Skeletal muscle tissue (tissue), 3 donors: ENCODE measurements at regions not wholly inside any gene's neighbourhood (a gene's known extent, or its start where the extent isn't known, plus 50 kb on each side); places are given as distances from the start of the nearest gene placed in this dataset.

Source experiments
- H3K27ac ChIP-seq: one replicate; pipeline ENCODE4 v1.7.0; 2013; ENCODE audit warnings: mild to moderate bottlenecking, low read depth, low read length, inconsistent platforms
- H3K27me3 ChIP-seq, 3 donors: one replicate each; pipeline ENCODE4 v1.7.0; 2013; ENCODE audit warnings: low read length in 3 of 3; ENCODE audit not compliant: control insufficient read depth in 3 of 3, insufficient read depth in 3 of 3
- H3K36me3 ChIP-seq, 3 donors: one replicate each; pipeline ENCODE4 v1.7.0; 2013; ENCODE audit warnings: low read length in 3 of 3; ENCODE audit not compliant: control insufficient read depth in 3 of 3, insufficient read depth in 3 of 3
- H3K4me1 ChIP-seq, 3 donors: one replicate each; pipeline ENCODE4 v1.7.0; 2013; ENCODE audit warnings: low read length in 3 of 3, mild to moderate bottlenecking in 3 of 3; ENCODE audit not compliant: control insufficient read depth in 3 of 3, insufficient read depth in 3 of 3
- H3K4me3 ChIP-seq, 3 donors: one replicate each; pipeline ENCODE4 v1.7.0; 2013; ENCODE audit warnings: low read length in 3 of 3
- H3K9ac ChIP-seq, 3 donors: one replicate each; pipeline ENCODE4 v1.7.0; 2013; ENCODE audit warnings: low read length in 3 of 3, mild to moderate bottlenecking in 3 of 3, moderate library complexity in 2 of 3, low read depth in 1 of 3
- H3K9me3 ChIP-seq, 3 donors: one replicate each; pipeline ENCODE4 v1.7.0; 2013; ENCODE audit warnings: low read length in 3 of 3; ENCODE audit not compliant: control insufficient read depth in 3 of 3
- donor health status: Osteomylitis.

- H3K4me3 ChIP-seq = no peak overlapping the region
- no peaks in the 10 kb centered on the region for H3K9me3 ChIP-seq
These were observed 157.9 kb downstream of the FAM43A start for GRCh38 chr3:194843556-194843955.

GRCh38 chr3:194844046-194844445 lies 158.4 kb downstream of the FAM43A start:
- H3K4me3 ChIP-seq = no peak overlapping the region
- no peaks in the 10 kb centered on the region for H3K36me3 ChIP-seq
- no peak overlapping the region for H3K27ac ChIP-seq
- no peaks in the 10 kb centered on the region for H3K4me1 ChIP-seq
- no peak overlapping the region for H3K9ac ChIP-seq
- no peaks in the 10 kb centered on the region for H3K27me3 ChIP-seq
- no peaks in the 10 kb centered on the region for H3K9me3 ChIP-seq

More at GRCh38 chr3:194843556-194843955, 157.9 kb downstream of the FAM43A start:
- Histone ChIP-seq H3K27ac (no peak overlapping the region), H3K9ac (no peak overlapping the region), H3K36me3 (no peaks in the 10 kb centered on the region), H3K27me3 (no peaks in the 10 kb centered on the region), H3K4me1 (no peaks in the 10 kb centered on the region)

DNA sequence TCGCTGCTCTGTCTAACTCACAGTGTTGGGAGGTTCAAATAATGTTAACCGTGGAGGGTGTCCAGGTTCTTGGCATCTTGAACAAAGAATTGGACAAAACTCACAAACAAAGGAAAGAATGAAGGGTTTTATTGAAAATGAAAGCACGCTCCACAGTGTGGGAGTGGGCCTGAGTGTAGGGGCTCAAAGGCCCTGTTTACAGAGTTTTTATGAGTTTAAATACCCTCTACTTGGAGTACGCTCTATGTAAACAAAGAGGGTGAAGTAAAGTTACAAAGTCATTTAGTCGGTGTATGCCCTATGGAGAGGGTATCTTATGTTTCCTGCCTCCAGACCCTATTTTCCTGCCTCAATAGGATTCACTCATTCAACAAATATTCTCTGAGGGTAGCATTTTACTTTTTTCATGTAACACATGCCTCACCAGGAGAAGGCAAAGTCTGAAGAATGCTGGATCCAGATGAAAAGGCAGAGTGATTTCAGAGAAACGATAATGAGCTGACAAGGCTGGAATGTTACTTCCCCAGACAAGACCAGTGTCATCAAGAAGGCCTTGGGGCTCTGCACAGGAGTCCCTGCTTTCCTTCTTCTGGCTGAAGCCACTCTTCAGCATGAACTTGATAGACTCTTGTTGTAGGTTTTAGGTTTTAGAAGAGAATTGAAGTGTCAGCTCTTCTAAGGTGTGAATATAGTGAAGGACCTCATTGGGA lies 163.6 kb downstream of the FAM43A start:
- Histone ChIP-seq H3K36me3 (no peaks in the 10 kb centered on the region), H3K9me3 (no peaks in the 10 kb centered on the region), H3K4me1 (peaks cover 20 to 30% (median 23%) of the 10 kb centered on the region in 3 donors), H3K4me3 (no peak overlapping the region), H3K9ac (no peak overlapping the region), H3K27ac (no peak overlapping the region), H3K27me3 (no peaks in the 10 kb centered on the region)

- Histone ChIP-seq H3K36me3 (no peaks in the 10 kb centered on the region), H3K9me3 (no peaks in the 10 kb centered on the region), H3K4me1 (peaks cover 26 to 40% (median 35%) of the 10 kb centered on the region in 3 donors), H3K9ac (no peak overlapping the region), H3K27ac (no peak overlapping the region), H3K27me3 (no peaks in the 10 kb centered on the region), H3K4me3 (peak overlapping the region in 1 of 3 donors; percentile 41)
These were observed 165.6 kb downstream of the FAM43A start for GRCh38 chr3:194851254-194851653.

- Histone ChIP-seq H3K4me1 (peaks cover 30 to 44% (median 39%) of the 10 kb centered on the region in 3 donors), H3K27me3 (no peaks in the 10 kb centered on the region), H3K9me3 (no peaks in the 10 kb centered on the region), H3K4me3 (peak overlapping the region in 1 of 3 donors; percentile 63), H3K27ac (no peak overlapping the region), H3K9ac (peak overlapping the region in 1 of 3 donors; percentile 66), H3K36me3 (no peaks in the 10 kb centered on the region)
These were observed 166.3 kb downstream of the FAM43A start for GRCh38 chr3:194851941-194852340.

DNA sequence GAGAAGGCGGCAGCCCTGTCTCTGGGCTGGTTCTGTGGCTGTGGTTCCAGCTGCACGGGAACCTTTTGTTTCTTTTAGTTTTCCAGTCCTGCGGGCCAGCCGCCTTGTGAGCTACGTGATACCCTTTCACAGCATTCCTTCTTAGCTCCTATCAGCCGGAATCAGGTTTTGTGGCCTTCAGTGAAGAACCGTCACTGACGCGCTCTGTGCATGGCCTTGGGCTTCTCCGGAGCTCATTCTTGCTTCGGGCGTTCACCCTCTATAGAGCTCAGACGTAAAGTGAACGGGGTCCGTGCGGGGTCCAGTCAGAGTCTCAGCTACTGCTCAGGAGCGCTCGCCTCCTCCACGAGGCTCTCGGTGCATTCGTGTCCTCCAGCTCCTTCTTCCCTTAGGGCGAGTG lies 166.7 kb downstream of the FAM43A start:
- Histone ChIP-seq H3K4me3 (peak overlapping the region in 2 of 3 donors; percentile 40 to 63), H3K36me3 (no peaks in the 10 kb centered on the region), H3K9me3 (no peaks in the 10 kb centered on the region), H3K4me1 (peaks cover 30 to 44% (median 39%) of the 10 kb centered on the region in 3 donors), H3K27ac (no peak overlapping the region), H3K27me3 (no peaks in the 10 kb centered on the region), H3K9ac (peak overlapping the region in 2 of 3 donors; percentile 45 to 66)

- Histone ChIP-seq H3K9ac (peak overlapping the region in 2 of 3 donors; percentile 45 to 66), H3K9me3 (no peaks in the 10 kb centered on the region), H3K4me3 (peak overlapping the region in 2 of 3 donors; percentile 40 to 54), H3K27me3 (no peaks in the 10 kb centered on the region), H3K4me1 (peaks cover 30 to 44% (median 39%) of the 10 kb centered on the region in 3 donors), H3K36me3 (no peaks in the 10 kb centered on the region), H3K27ac (peak overlapping the region; percentile 40)
These were observed 167.3 kb downstream of the FAM43A start for GRCh38 chr3:194852831-194853508.

DNA sequence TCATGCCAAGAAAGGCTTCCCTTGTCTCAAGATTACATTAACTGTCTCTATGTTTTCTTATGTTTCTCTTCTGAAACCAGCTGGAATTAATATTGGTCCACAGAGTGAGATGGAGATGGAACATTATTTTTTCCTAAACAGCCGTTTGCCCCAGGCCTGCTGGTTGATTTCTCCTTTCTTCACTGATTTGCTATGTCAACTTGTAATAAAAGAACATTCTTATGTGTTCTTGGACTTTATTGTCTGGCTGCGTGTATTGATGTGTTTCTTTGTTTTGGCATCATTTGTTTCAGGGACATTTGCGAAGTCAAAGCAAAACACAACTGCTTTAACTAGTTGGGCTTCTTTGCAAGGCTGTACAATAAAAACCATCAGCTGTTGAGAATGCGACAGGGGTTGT lies 168.5 kb downstream of the FAM43A start:
- Histone ChIP-seq H3K9me3 (no peaks in the 10 kb centered on the region), H3K27ac (no peak overlapping the region), H3K4me1 (peaks cover 30 to 44% (median 39%) of the 10 kb centered on the region in 3 donors), H3K27me3 (no peaks in the 10 kb centered on the region), H3K4me3 (no peak overlapping the region), H3K9ac (no peak overlapping the region), H3K36me3 (no peaks in the 10 kb centered on the region)

DNA sequence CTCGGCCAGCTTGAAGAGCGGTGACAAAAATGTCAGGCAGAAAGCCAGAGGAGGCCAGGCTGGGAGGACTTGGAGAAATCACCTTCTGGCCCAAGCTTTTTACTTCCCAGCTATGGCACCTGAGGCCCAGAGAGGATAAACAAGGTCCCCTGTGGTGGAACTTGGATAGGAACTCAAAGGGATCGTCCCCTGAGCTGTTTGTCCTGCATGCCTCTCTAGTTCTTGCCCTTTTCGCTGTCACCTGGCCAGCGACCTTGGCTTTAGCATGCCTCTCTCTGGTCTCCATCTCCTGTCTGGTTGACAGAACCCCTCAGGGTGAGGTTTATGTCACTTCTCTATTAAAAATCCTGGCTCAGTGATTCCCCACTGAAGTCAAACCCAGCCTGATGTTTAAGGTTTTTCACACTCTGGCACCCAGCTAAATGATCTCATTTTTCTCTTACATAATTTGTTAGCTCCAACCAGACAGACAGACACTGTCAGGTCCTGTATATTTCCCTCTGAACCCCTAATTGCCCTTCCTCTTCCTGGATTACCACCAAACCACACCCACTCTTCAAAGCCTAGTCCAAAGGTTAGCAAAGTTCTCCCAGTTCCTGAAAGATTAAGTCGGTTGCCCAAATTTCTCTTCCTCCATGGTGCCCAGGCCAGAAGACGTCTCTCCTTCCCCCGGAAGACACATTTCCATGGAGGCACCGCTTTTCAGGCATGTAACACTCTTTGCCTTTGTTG lies 169.1 kb downstream of the FAM43A start:
- Histone ChIP-seq H3K36me3 (no peaks in the 10 kb centered on the region), H3K4me1 (peaks cover 30 to 44% (median 39%) of the 10 kb centered on the region in 3 donors), H3K9me3 (no peaks in the 10 kb centered on the region), H3K27ac (no peak overlapping the region), H3K4me3 (no peak overlapping the region), H3K9ac (no peak overlapping the region), H3K27me3 (no peaks in the 10 kb centered on the region)
